ENCODE measurements at regions not wholly inside any gene's neighbourhood (a gene's known extent, or its start where the extent isn't known, plus 50 kb on each side); places are given as distances from the start of the nearest gene placed in this dataset.

- no peak for TF ChIP-seq EZH2 (IDR thresholded peaks at IDR 0.05; ENCODE audit: insufficient read depth, poor library complexity, severe bottlenecking)
- TF ChIP-seq EZH2phosphoT487 (IDR thresholded peaks at IDR 0.05; ENCODE audit: insufficient read depth, low read depth), result no peak
Observed at GRCh38 chr20:39268491-39268951, 306.4 kb downstream of the DHX35 start.
